OCI-LY7 (cell line): ENCODE measurements at regions not wholly inside any gene's neighbourhood (a gene's known extent, or its start where the extent isn't known, plus 50 kb on each side); places are given as distances from the start of the nearest gene placed in this dataset.

ENCODE experiments used
- BruUV-seq: library from RNA; stranded (reverse); fragments of 400-500 nt; replicated peaks from 2 replicates; lab custom pipeline; 2021; lab: Mats Ljungman, UMichigan
- CTCF ChIA-PET: fragments of 300-600 bp; sonication (Branson Sonifier 250); formaldehyde crosslinking; loops from one replicate; lab custom pipeline; 2022; ENCODE audit warnings: antibody characterized with exemption; ENCODE audit not compliant: unreplicated experiment; lab: Charles Lee
- POLR2A ChIA-PET: fragments of 300-600 bp; sonication (Branson Sonifier 250); formaldehyde crosslinking; loops from one replicate; lab custom pipeline; 2022; ENCODE audit warnings: antibody characterized with exemption; lab: Charles Lee
- DNase-seq: peaks from one replicate; pipeline ENCODE4 v3.0.0-alpha.2; 2015; ENCODE audit warnings: low spot score
- H2AFZ ChIP-seq: fragments of 200-600 bp; sonication (generic), shearing (Covaris generic); 2 replicates; pipeline ENCODE4 v1.6.1; 2014; ENCODE audit warnings: mild to moderate bottlenecking, antibody characterized with exemption, low read length, moderate library complexity
- H3K27ac ChIP-seq: fragments of 200-600 bp; sonication (generic); 2 replicates; pipeline ENCODE4 v1.5.1; 2014; ENCODE audit warnings: mixed run types, low read depth, mild to moderate bottlenecking, moderate library complexity, low read length, inconsistent platforms; ENCODE audit not compliant: poor library complexity, severe bottlenecking
- H3K36me3 ChIP-seq: fragments of 200-600 bp; sonication (generic); 2 replicates; pipeline ENCODE4 v1.6.1; 2014; ENCODE audit warnings: mild to moderate bottlenecking, antibody characterized with exemption, low read length, moderate library complexity, mixed read lengths; ENCODE audit not compliant: insufficient read depth
- H3K4me1 ChIP-seq: fragments of 200-600 bp; sonication (generic); 2 replicates; pipeline ENCODE4 v1.5.1; 2014; ENCODE audit warnings: mild to moderate bottlenecking, low read length; ENCODE audit not compliant: insufficient read depth, poor library complexity, severe bottlenecking
- H3K4me2 ChIP-seq: fragments of 200-600 bp; sonication (generic); 2 replicates; pipeline ENCODE4 v1.6.1; 2014; ENCODE audit warnings: mild to moderate bottlenecking, low read length
- H3K4me3 ChIP-seq: fragments of 200-600 bp; sonication (generic); 2 replicates; pipeline ENCODE4 v1.5.1; 2014; ENCODE audit warnings: mild to moderate bottlenecking, low read depth, low read length; ENCODE audit not compliant: poor library complexity, severe bottlenecking
- H3K79me2 ChIP-seq: fragments of 200-600 bp; sonication (generic); 2 replicates; pipeline ENCODE4 v1.6.1; 2016; ENCODE audit warnings: low read depth, mild to moderate bottlenecking, low read length, moderate library complexity, mixed read lengths; ENCODE audit not compliant: insufficient read depth
- H3K9me2 ChIP-seq: fragments of 200-600 bp; sonication (generic); 2 replicates; pipeline ENCODE4 v1.6.1; 2016; ENCODE audit warnings: mild to moderate bottlenecking, low read length, mixed read lengths; ENCODE audit not compliant: insufficient read depth
- H3K9me3 ChIP-seq: fragments of 200-600 bp; sonication (generic); 2 replicates; pipeline ENCODE4 v1.6.1; 2014; ENCODE audit warnings: mild to moderate bottlenecking, mixed run types, low read length, mixed read lengths
- H4K20me1 ChIP-seq: fragments of 200-600 bp; sonication (generic); 2 replicates; pipeline ENCODE4 v1.6.1; 2014; ENCODE audit warnings: mild to moderate bottlenecking, antibody characterized with exemption, low read length, moderate library complexity, mixed read lengths; ENCODE audit not compliant: insufficient read depth
- EZH2phosphoT487 ChIP-seq: fragments of 200-600 bp; sonication (generic); IDR thresholded peaks from 2 replicates; pipeline ENCODE4 v1.6.1; 2018; ENCODE audit warnings: low read depth, borderline replicate concordance, mild to moderate bottlenecking, mixed run types, antibody characterized with exemption, low read length, moderate library complexity, mixed read lengths
- intact Hi-C: fragments of 100-400 bp; cut with micrococcal nuclease; formaldehyde crosslinking; loops from one replicate; pipeline ENCODE4 v1.10.0; 2022; ENCODE audit not compliant: unreplicated experiment
- TF ChIP-seq, protein P1 (sequence below): fragments of 200-600 bp; sonication (generic); conservative IDR thresholded peaks from 2 replicates; pipeline ENCODE4 v1.5.1; 2014; ENCODE audit warnings: mild to moderate bottlenecking, antibody characterized with exemption, low read length, moderate library complexity, mixed read lengths

DNA sequence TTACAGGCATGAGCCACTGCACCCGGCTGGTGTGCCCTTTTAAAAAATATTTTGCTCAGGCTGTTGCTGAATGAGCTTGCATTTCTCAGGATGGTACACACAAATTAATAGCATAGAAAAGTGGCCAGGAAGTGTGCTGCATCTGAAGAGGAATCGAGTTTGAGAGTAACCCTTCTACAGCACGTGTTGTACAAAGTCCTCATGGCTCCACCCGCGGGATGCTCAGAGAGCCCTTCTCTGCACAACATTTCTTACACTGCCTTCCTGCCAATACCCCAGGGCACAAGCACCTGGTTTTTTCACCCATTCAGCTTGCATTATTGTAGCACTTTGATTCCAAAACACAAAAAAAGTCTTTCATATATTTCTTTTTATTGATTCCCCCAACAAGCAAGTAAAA lies 90.1 kb upstream of the NEDD4L start:
- no TSS peak for BruUV-seq

DNA sequence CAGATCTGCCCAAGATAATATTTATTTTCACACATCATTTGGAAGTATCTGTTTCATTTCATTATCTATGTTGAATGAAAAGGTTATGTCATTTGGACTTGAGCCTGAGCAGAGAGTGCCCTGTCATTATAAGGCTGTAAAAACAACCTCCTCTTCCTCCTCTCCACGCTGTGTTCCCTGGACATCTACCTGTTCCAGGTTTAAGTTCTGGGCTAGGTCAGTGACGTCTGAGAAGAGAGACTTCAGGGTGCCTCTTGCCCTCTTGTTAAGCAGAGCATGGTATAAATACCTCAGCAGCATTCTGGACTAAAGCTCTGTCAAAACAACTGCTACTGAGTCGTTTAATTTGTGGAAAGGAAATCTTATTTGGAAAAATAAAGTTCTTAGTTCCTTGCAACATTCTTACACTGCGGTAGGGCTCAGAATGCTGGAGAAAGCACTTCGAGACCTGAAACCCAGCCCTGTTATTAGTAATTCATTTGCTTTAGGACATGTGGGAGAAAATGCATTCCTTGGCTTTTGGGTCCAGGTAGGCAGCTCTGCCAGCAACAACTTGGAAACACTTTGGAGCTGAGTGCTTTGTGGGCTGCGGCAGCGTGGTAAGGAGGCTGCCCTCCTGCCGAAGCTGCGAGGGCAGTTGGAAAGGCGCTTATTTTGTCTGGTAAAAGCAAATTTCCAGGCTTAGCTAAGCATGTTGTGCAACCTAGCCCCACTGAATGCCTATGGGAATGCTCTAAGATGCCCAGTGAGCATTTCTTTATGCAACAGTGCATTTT lies 91.8 kb upstream of the NEDD4L start:
- no peaks in the 10 kb centered on the region for H3K9me2 ChIP-seq

More for the DNA sequence above, 90.1 kb upstream of the NEDD4L start:
- Histone ChIP-seq H3K27ac (no peak overlapping the region), H3K79me2 (no peaks in the 10 kb centered on the region), H3K4me1 (no peaks in the 10 kb centered on the region), H3K36me3 (no peaks in the 10 kb centered on the region), H2AFZ (no peak overlapping the region), H3K9me2 (no peaks in the 10 kb centered on the region), H3K4me2 (no peak overlapping the region), H3K9me3 (no peaks in the 10 kb centered on the region), H3K4me3 (no peak overlapping the region), H4K20me1 (no peaks in the 10 kb centered on the region)
- no peak for DNase-seq
- CTCF ChIA-PET: no interaction called here
- intact Hi-C loops: no loop called here
- POLR2A ChIA-PET: no interaction called here
- no peak for TF ChIP-seq EZH2phosphoT487
- TF ChIP-seq, protein P1, sequence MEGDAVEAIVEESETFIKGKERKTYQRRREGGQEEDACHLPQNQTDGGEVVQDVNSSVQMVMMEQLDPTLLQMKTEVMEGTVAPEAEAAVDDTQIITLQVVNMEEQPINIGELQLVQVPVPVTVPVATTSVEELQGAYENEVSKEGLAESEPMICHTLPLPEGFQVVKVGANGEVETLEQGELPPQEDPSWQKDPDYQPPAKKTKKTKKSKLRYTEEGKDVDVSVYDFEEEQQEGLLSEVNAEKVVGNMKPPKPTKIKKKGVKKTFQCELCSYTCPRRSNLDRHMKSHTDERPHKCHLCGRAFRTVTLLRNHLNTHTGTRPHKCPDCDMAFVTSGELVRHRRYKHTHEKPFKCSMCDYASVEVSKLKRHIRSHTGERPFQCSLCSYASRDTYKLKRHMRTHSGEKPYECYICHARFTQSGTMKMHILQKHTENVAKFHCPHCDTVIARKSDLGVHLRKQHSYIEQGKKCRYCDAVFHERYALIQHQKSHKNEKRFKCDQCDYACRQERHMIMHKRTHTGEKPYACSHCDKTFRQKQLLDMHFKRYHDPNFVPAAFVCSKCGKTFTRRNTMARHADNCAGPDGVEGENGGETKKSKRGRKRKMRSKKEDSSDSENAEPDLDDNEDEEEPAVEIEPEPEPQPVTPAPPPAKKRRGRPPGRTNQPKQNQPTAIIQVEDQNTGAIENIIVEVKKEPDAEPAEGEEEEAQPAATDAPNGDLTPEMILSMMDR: no peak

More for the DNA sequence above, 91.8 kb upstream of the NEDD4L start:
- Histone ChIP-seq H3K4me1 (no peaks in the 10 kb centered on the region), H3K4me2 (no peak overlapping the region), H3K27ac (no peak overlapping the region), H2AFZ (no peak overlapping the region), H3K79me2 (no peaks in the 10 kb centered on the region), H3K9me3 (no peaks in the 10 kb centered on the region), H3K36me3 (no peaks in the 10 kb centered on the region), H4K20me1 (no peaks in the 10 kb centered on the region), H3K4me3 (no peak overlapping the region)
- intact Hi-C loops: no loop called here
- DNase-seq: no peak
- BruUV-seq: no TSS peak
- TF ChIP-seq, protein P1: no peak
- TF ChIP-seq EZH2phosphoT487: no peak
- ChIA-PET CTCF (no interaction called here), POLR2A (no interaction called here)
